Ureter (tissue), 1 donor: ENCODE measurements at regions not wholly inside any gene's neighbourhood (a gene's known extent, or its start where the extent isn't known, plus 50 kb on each side); places are given as distances from the start of the nearest gene placed in this dataset.

Source experiments
- DNase-seq: peaks from one replicate; pipeline ENCODE4 v3.0.0-alpha.2; 2020; ENCODE audit warnings: low spot score
- donor health status: DM: yes; HTN: yes; CAD: no.

- DNase-seq = no peak
These were observed 203.8 kb upstream of the SIX2 start for GRCh38 chr2:45212953-45213635.

DNA sequence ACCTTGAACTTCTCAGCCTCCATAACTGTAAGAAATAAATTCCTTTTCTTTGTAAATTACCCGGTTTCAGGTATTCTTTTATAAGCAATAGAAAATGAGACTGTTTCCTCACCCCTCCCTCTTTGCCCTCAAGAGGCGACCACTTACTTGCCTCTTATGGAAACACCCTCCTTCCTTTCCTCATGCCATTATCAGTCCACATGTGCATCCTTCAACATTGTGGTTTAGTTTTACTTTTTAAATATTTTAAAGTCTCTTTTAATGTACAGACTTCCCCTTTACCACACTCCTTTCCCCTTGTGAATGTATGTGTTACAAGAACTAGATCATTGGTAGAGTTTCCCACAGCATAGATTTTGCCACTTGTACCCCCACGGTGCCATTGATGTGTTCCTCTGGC, 202.4 kb upstream of the SIX2 start:
- no peak for DNase-seq

DNA sequence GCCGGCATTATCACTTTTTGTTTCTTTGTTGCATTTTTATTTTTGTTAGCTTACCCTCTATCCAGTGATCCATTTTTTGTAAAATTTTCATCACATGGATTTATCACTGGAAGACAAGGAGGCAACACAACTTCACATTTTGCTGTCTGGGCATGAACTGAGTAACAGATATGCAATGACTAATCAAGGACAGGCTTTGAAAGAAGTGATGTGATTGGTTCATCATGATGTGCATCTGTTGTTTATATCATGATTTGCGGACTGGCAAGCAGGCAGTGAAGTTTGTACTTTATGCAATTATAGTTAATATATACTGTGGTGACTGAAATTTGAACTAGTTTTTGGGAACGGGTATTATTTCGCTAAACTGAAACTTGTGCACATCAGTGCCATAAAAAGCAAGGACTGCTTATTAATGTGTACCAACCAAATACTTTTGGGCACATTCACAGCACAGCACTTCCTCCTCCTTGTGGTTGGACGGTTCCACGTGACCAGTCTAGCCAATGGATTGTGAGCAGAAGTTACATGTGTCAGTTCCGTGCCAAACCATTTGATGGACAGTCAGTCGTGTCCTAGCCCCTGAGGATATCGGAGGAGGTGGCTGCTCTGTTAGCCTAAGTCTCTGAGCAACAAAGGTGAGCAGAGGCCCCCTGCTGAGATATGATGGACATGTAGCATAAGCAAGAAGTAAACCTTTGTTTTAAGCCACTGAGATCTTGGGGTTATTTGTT, 201.4 kb upstream of the SIX2 start:
- no peak for DNase-seq

- no peak for DNase-seq
These were observed 200.6 kb upstream of the SIX2 start for GRCh38 chr2:45209875-45210274.

DNA sequence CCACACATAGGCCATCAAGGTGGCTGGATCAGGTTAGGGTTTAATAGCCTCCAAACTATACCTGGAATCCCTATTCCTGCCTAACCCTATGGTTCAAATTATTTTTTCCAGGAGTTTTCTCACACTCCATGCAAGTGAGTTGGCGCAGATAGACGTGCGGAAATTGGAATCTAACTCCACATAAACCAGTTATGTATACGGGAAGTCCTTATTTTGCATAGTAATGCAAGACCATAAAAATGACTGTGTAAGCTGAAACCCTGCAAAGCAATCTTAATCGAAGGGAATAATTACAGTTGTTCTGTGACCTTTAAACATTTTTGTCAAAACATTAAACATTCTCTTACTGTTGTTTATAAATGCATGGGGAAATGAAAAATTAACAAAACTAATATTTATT, 200.1 kb upstream of the SIX2 start:
- DNase-seq = no peak

DNA sequence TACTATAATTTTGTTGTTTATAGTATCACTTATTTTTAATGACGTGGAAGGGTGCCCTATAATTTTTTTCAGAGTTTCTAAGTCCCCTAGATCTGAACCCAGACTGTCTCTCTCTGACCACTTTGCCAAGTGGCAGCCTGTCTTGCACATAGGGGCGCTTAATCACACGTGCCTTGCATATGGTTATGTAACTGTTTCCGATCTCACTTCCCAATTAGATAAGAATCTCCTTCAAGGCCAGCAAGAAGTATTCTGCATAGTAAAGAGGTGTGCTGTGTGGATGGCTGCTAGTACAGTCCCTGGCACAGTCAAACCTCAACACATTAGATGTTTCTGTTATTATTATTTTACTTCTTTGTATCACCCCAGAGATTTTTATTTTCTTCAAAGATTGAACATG, 197.8 kb upstream of the SIX2 start:
- no peak for DNase-seq

- no peak for DNase-seq
These were observed 196.7 kb upstream of the SIX2 start for GRCh38 chr2:45205985-45206384.

DNA sequence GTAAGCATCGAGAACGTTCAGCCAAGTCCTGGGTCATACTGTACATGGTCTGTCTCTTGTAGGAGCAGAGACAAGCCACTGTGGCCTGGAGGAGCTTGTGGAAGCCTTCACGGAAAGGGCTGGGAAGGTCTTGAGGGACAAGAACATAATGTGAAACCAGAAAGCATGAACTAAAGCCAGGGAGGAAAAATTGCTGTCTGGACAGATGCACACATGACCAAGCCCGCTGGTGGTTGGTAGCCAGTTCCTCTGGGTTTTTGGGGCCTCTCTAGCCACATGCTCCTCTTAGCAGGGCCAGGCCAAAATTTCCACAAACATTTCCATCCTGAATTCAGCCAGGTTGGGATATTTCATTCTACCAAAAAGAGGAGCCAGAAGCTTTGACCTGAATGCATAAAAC, 196.2 kb upstream of the SIX2 start:
- DNase-seq = no peak

GRCh38 chr2:45203400-45203799, 194.1 kb upstream of the SIX2 start:
- DNase-seq = no peak

DNA sequence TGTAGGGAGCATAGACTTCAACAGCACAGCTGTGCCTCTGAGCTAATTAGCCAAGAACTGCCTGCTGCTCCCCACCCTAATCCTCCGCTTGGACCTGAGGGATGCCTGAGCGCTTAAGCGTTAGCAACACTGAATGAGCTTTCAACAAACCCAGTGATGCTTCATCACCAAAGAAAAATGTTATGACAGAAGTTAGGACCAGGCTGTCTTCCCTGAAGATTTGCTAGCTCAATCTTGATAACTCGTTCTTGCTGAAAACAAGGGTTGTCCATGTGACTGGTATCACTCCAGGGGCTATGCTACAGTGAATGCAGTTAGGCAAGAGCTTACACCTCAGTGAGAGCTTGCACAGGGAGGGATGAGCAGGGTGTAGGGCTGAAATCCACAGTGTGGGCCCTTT, 190.7 kb upstream of the SIX2 start:
- DNase-seq = no peak

- DNase-seq = no peak
These were observed 186.7 kb upstream of the SIX2 start for GRCh38 chr2:45195916-45196315.

- DNase-seq = no peak
These were observed 185.3 kb upstream of the SIX2 start for GRCh38 chr2:45194596-45194995.

DNA sequence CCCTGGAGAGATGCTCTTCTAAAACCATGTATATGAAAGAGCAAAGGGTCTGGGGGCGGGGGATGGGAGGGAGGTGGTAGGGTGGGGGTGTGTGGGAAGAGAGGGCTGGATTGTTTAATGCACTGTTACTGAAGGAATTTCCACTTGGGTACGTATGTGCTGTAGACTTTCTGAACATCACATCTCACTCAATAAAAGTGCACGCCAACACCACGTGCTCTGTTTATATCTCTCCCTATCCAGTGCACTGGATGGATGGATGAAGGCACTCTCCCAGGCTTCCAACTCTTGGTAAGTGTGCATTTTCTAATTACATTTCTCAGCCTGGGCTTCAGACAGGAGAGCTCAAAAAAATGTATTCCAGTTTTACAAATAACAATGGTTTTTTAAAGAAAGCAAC, 184.3 kb upstream of the SIX2 start:
- no peak for DNase-seq

- no peak for DNase-seq
These were observed 183.7 kb upstream of the SIX2 start for GRCh38 chr2:45192991-45193390.

DNA sequence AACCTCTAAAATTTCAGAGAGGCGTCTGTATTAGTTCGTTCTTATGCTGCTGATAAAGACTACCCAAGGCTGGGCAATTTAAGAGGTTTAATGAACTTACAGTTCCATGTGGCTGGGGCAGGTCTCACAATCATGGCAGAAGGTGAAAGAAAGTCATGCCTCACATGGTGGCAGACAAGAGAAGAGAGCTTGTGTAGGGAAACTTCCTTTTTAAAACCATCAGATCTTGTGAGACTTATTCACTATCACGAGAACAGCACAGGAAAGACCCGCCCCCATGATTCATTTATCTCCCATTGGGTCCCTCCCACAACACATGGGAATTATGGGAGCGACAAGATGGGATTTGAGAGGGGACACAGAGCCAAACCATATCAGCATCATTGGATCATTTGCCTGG, 183.2 kb upstream of the SIX2 start:
- DNase-seq = no peak

DNA sequence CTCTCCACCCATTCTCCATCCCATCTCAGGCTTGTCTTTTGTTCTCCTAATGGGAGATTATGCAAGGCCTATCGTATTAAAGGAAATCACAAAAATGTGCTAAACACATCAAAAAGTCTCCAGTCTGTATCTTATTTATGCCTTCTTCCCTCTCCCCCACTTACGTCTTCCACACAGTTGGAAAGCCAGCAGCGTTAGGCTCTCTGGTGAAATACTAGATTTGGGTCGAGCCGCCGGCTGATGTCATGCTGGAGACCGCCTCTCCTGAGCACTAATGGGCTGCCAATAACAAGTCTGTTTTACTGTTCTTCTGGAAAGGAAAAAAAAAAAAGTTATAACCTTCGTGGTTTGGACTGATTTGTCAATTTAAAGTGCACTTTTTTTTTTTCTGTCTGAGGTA, 182.7 kb upstream of the SIX2 start:
- no peak for DNase-seq

GRCh38 chr2:45191146-45191863, 182.1 kb upstream of the SIX2 start:
- no peak for DNase-seq

GRCh38 chr2:45190481-45190942, 181.3 kb upstream of the SIX2 start:
- DNase-seq = no peak

- no peak for DNase-seq
These were observed 175.4 kb upstream of the SIX2 start for GRCh38 chr2:45184606-45185005.

DNA sequence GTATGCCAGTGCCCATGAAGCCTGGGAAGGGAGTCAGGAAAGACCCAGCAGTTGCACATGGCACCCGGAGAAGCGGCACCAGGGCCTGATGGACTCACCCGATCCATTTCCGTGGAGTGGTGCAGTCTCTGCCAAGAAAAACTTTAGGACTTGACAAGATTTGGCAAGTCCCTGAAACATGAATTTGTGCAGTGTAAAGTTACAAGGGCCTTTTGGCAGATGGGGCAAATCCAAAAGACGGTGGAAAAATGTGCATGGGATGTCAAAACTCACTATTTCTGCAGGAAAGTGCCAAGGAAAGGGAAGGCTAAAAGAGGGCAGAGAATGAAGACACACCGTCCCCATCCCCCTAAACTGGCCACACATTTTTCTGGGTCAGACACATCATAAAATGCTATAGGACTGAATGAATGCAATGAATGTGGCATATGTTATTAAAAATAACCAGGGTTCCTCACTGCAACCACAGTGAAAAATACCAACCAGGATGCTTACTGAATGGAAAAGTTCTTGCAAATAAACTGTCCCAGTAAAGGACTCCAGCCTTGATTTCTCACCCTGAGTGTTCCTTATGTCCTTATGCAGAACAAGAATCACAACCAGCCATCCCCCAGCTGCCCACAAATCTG, 173.5 kb upstream of the SIX2 start:
- DNase-seq = no peak

- DNase-seq = no peak
These were observed 171.5 kb upstream of the SIX2 start for GRCh38 chr2:45180779-45181178.

- no peak for DNase-seq
These were observed 170.9 kb upstream of the SIX2 start for GRCh38 chr2:45180033-45180746.
